B cell (primary cell): ENCODE measurements at regions not wholly inside any gene's neighbourhood (a gene's known extent, or its start where the extent isn't known, plus 50 kb on each side); places are given as distances from the start of the nearest gene placed in this dataset.
A peak's percentile ranks its signal among the peaks of the same experiment; 100 is the strongest.

Source experiments
- ATAC-seq: fragments of 200-7000 bp; cut with Tn5 transposase; one replicate; pipeline ENCODE4 v1.10.0; 2021; ENCODE audit warnings: low read depth, mild to moderate bottlenecking, moderate number of reproducible peaks, moderate library complexity
- CTCF ChIA-PET: fragments of 350-600 bp; sonication (Branson Sonifier 250); formaldehyde crosslinking; loops from one replicate; lab custom pipeline; 2021; ENCODE audit warnings: antibody characterized with exemption, inconsistent platforms; lab: Charles Lee
- POLR2A ChIA-PET: fragments of 350-600 bp; sonication (Branson Sonifier 250); formaldehyde crosslinking; loops from one replicate; lab custom pipeline; 2021; ENCODE audit warnings: antibody characterized with exemption; lab: Charles Lee
- DNase-seq: peaks from one replicate; pipeline ENCODE4 v3.0.0; 2013
- H2AFZ ChIP-seq: 2 replicates; pipeline ENCODE4 v1.6.1; 2012; ENCODE audit warnings: mild to moderate bottlenecking, low read depth, low read length; ENCODE audit not compliant: insufficient read depth, poor library complexity, severe bottlenecking
- H3K27ac ChIP-seq, 2 donors: 1 replicate in 1 of 2; 2 replicates in 1 of 2; pipeline ENCODE4 v1.5.1; 2012 to 2013; ENCODE audit warnings: low read length in 2 of 2, mild to moderate bottlenecking in 2 of 2, moderate library complexity in 1 of 2
- H3K27me3 ChIP-seq, 4 experiments: fragments of 200-600 bp in 1 of 4; sonication (generic) in 1 of 4; replicated peaks in 1 of 4; 1 replicate in 2 of 4; 2 replicates in 2 of 4; pipeline versions ENCODE4 v1.6.1 to v1.7.0; 2013 to 2016; ENCODE audit warnings: low read length in 3 of 4, mild to moderate bottlenecking in 2 of 4, mixed read lengths in 1 of 4, moderate library complexity in 1 of 4; ENCODE audit not compliant: insufficient read depth in 4 of 4, control insufficient read depth in 3 of 4; ENCODE audit errors: control extremely low read depth in 1 of 4
- H3K36me3 ChIP-seq, 2 experiments: replicated peaks in 1 of 2; 1 replicate in 1 of 2; 2 replicates in 1 of 2; pipeline versions ENCODE4 v1.6.1 to v1.7.1; 2013; ENCODE audit warnings: low read length in 1 of 2; ENCODE audit not compliant: insufficient read depth in 2 of 2, control insufficient read depth in 1 of 2; ENCODE audit errors: control extremely low read depth in 1 of 2, extremely low read depth in 1 of 2
- H3K4me1 ChIP-seq, 2 donors: fragments of 200-600 bp in 1 of 2; sonication (generic) in 1 of 2; 1 replicate in 1 of 2; 2 replicates in 1 of 2; pipeline versions ENCODE4 v1.5.1 to v1.6.1; 2013 to 2017; ENCODE audit warnings: low read length in 2 of 2; ENCODE audit not compliant: control insufficient read depth in 2 of 2, insufficient read depth in 2 of 2
- H3K4me2 ChIP-seq: replicated peaks from 2 replicates; pipeline ENCODE3; 2012; ENCODE audit warnings: mild to moderate bottlenecking, low read depth, low read length; ENCODE audit not compliant: poor library complexity, severe bottlenecking
- H3K4me3 ChIP-seq, 5 experiments: fragments of 200-600 bp in 1 of 5; sonication (generic) in 1 of 5; 1 replicate in 3 of 5; 2 replicates in 2 of 5; pipeline versions ENCODE4 v1.5.1 to v1.7.0; 2011 to 2016; ENCODE audit warnings: low read length in 4 of 5, mild to moderate bottlenecking in 4 of 5, low read depth in 2 of 5, control low read depth in 1 of 5, moderate library complexity in 1 of 5; ENCODE audit not compliant: insufficient read depth in 1 of 5; ENCODE audit errors: control extremely low read depth in 1 of 5, extremely low read depth in 1 of 5
- H3K79me2 ChIP-seq: fragments of 200-600 bp; sonication (generic); one replicate; pipeline ENCODE4 v1.6.0; 2016; ENCODE audit warnings: low read length; ENCODE audit not compliant: control insufficient read depth, insufficient read depth
- H3K9ac ChIP-seq: fragments of 200-600 bp; sonication (generic); 2 replicates; pipeline ENCODE4 v1.6.1; 2017; ENCODE audit warnings: mild to moderate bottlenecking, low read length, moderate library complexity
- H3K9me3 ChIP-seq, 3 donors: one replicate each; pipeline versions ENCODE4 v1.6.1 to v1.7.1; 2013; ENCODE audit warnings: low read length in 2 of 3; ENCODE audit not compliant: control insufficient read depth in 2 of 3, insufficient read depth in 1 of 3; ENCODE audit errors: control extremely low read depth in 1 of 3
- H4K20me1 ChIP-seq: 2 replicates; pipeline ENCODE4 v1.6.0; 2012; ENCODE audit warnings: mild to moderate bottlenecking, low read length; ENCODE audit not compliant: insufficient read depth, control insufficient read depth, poor library complexity, severe bottlenecking
- H3K27ac Mint-ChIP-seq: one replicate; pipeline ENCODE4 v1.8.0; 2021; ENCODE audit warnings: mixed read lengths
- H3K27me3 Mint-ChIP-seq: one replicate; pipeline ENCODE4 v1.8.0; 2021; ENCODE audit warnings: mixed read lengths
- H3K4me1 Mint-ChIP-seq: one replicate; pipeline ENCODE4 v1.8.0; 2021; ENCODE audit warnings: mixed read lengths
- H3K4me3 Mint-ChIP-seq: one replicate; pipeline ENCODE4 v1.8.0; 2021; ENCODE audit warnings: mixed read lengths
- H3K9me3 Mint-ChIP-seq: one replicate; pipeline ENCODE4 v1.8.0; 2022; ENCODE audit warnings: mixed read lengths; ENCODE audit not compliant: insufficient read depth
- EZH2 ChIP-seq: IDR thresholded peaks from 2 replicates; pipeline ENCODE4 v1.6.1; 2012; ENCODE audit warnings: borderline replicate concordance, low read depth, mild to moderate bottlenecking, moderate library complexity, low read length; ENCODE audit not compliant: insufficient read depth, poor library complexity, severe bottlenecking
- WGBS: methylation state at CpG from one replicate; pipeline ENCODE4 v1.1.5; 2013; ENCODE audit warnings: missing lambda C conversion rate; ENCODE audit not compliant: insufficient coverage; 5-methylcytosine and 5-hydroxymethylcytosine counted together
- intact Hi-C: fragments of 100-400 bp; cut with micrococcal nuclease; formaldehyde crosslinking; loops from one replicate; pipeline ENCODE4 v1.10.0; 2022
- TF ChIP-seq, protein P1 (sequence below): fragments of 200-600 bp; IDR thresholded peaks from one replicate; pipeline ENCODE4 v1.8.0; 2022; ENCODE audit warnings: antibody characterized with exemption, mild to moderate bottlenecking

GRCh38 chr3:194070634-194071409 is 65.1 kb upstream of the HES1 start:
- POLR2A ChIA-PET: interaction anchor here (0.9 to 3.0 kb wide), 9 partner anchors 11 to 100 kb away, joined by 3 to 17 read pairs (median 4); partner anchors contain the start of gene HES1
- H3K9ac ChIP-seq: peak overlapping the region; percentile 63
- Mint-ChIP-seq H3K27me3 (no peaks in the 10 kb centered on the region), H3K4me3 (peak overlapping the region; percentile 85), H3K4me1 (peaks cover 34% of the 10 kb centered on the region), H3K9me3 (peaks cover 2% of the 10 kb centered on the region), H3K27ac (peak overlapping the region; percentile 87)
- peaks cover 0 to 10% (median 7%) of the 10 kb centered on the region in 3 donors for H3K9me3 ChIP-seq
- H3K27ac ChIP-seq: peak overlapping the region in 1 of 2 donors; percentile 59
- H3K79me2 ChIP-seq: no peaks in the 10 kb centered on the region
- ATAC-seq: peak; percentile 94
- intact Hi-C loops: loop anchor here (1.0 to 2.0 kb wide), 6 partner anchors 14 to 235 kb away; partner anchors contain the start of gene HES1
- TF ChIP-seq, protein P1, sequence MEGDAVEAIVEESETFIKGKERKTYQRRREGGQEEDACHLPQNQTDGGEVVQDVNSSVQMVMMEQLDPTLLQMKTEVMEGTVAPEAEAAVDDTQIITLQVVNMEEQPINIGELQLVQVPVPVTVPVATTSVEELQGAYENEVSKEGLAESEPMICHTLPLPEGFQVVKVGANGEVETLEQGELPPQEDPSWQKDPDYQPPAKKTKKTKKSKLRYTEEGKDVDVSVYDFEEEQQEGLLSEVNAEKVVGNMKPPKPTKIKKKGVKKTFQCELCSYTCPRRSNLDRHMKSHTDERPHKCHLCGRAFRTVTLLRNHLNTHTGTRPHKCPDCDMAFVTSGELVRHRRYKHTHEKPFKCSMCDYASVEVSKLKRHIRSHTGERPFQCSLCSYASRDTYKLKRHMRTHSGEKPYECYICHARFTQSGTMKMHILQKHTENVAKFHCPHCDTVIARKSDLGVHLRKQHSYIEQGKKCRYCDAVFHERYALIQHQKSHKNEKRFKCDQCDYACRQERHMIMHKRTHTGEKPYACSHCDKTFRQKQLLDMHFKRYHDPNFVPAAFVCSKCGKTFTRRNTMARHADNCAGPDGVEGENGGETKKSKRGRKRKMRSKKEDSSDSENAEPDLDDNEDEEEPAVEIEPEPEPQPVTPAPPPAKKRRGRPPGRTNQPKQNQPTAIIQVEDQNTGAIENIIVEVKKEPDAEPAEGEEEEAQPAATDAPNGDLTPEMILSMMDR: no peak
- no peak for TF ChIP-seq EZH2
- peak overlapping the region; percentile 87 for H3K4me2 ChIP-seq
- H2AFZ ChIP-seq: peak overlapping the region; percentile 68
- no peaks in the 10 kb centered on the region for H4K20me1 ChIP-seq
- H3K36me3 ChIP-seq: no peaks in the 10 kb centered on the region
- peak; percentile 96 for DNase-seq
- CTCF ChIA-PET: interaction anchor here (0.7 to 3.6 kb wide), 10 partner anchors 11 to 66 kb away, joined by 3 to 30 read pairs (median 4); partner anchors contain the start of gene HES1
- H3K4me1 ChIP-seq: peaks cover 15 to 22% of the 10 kb centered on the region in 2 donors
- H3K4me3 ChIP-seq: peak overlapping the region; percentile 30 to 64 (median 52)
- under 1% methylated on average over 84 of the region's 84 CpGs for WGBS
- no peaks in the 10 kb centered on the region for H3K27me3 ChIP-seq

DNA sequence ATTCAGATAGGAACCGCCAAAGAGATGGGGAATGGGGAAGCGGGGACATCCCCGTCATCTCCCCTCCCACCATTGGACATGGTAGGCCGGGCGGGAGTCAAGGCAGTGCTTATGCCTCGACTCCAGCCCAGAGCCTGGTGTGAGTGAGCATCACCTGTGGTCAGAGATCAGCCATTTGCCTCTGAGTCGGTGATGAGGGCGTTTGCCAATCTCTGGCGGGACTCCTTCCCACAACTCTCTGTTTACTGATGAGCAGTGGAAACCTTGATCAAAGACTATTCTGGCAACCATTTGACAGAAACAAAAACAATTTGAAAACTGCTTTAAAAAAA is 63.9 kb upstream of the HES1 start:
- Mint-ChIP-seq H3K9me3 (peaks cover 2% of the 10 kb centered on the region), H3K27ac (no peak overlapping the region), H3K4me3 (peak overlapping the region; percentile 25), H3K4me1 (peaks cover 34% of the 10 kb centered on the region), H3K27me3 (no peaks in the 10 kb centered on the region)
- H3K27ac ChIP-seq: no peak overlapping the region
- no peaks in the 10 kb centered on the region for H3K36me3 ChIP-seq
- H2AFZ ChIP-seq: no peak overlapping the region
- 80% methylated on average over 1 of the region's 9 CpGs for WGBS
- H3K9me3 ChIP-seq: peaks cover 0 to 10% (median 7%) of the 10 kb centered on the region in 3 donors
- ATAC-seq (no peak), DNase-seq (peak; percentile 30)
- H3K4me2 ChIP-seq: peak overlapping the region; percentile 87
- TF ChIP-seq EZH2: no peak
- TF ChIP-seq, protein P1: no peak
- H3K4me1 ChIP-seq: peaks cover 15 to 22% of the 10 kb centered on the region in 2 donors
- no peak overlapping the region for H3K9ac ChIP-seq
- intact Hi-C loops: no loop called here
- H3K79me2 ChIP-seq: no peaks in the 10 kb centered on the region
- ChIA-PET CTCF (interaction anchor here (1.1 to 3.6 kb wide), 4 partner anchors 10 to 102 kb away, joined by 3 to 30 read pairs (median 4); partner anchors contain the start of gene HES1), POLR2A (interaction anchor here (0.6 kb wide), 1 partner anchor 68 kb away, joined by 5 read pairs; no protein-coding TSS in a partner anchor)
- H4K20me1 ChIP-seq: no peaks in the 10 kb centered on the region
- H3K4me3 ChIP-seq: no peak overlapping the region
- H3K27me3 ChIP-seq: no peaks in the 10 kb centered on the region
